ENCODE measurements at regions not wholly inside any gene's neighbourhood (a gene's known extent, or its start where the extent isn't known, plus 50 kb on each side); places are given as distances from the start of the nearest gene placed in this dataset.

DNA sequence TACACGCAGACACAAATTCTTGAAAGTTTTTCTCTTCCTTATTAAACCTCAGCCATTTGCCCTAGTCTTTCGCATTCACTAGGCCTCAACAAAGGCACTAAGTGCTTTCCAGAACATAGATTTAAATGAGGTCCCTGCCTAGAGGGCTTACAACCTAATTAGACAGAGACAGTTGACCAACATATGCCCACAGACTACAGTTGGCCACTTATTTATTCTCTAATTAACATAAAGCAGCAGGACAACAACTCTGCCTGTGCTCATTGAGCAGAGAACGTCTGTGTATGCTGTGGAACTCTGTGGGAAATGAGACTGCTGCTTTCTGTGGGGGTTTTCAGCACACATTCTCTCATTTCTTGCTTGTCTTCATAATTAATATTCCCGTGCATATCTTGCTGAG is 303.0 kb upstream of the TACR3 start (continued):
- no peak for TF ChIP-seq MAFK (IDR thresholded peaks at IDR 0.05; ENCODE audit: low read length)
- TF ChIP-seq ZNF197 (CRISPR knock-in tag; IDR thresholded peaks at IDR 0.05; ENCODE audit: low read depth) = no peak
- no peak for TF ChIP-seq IFI16 (CRISPR knock-in tag; IDR thresholded peaks at IDR 0.05)
- no peak for TF ChIP-seq ZNF584 (CRISPR knock-in tag; IDR thresholded peaks at IDR 0.05; ENCODE audit: low read depth)

DNA sequence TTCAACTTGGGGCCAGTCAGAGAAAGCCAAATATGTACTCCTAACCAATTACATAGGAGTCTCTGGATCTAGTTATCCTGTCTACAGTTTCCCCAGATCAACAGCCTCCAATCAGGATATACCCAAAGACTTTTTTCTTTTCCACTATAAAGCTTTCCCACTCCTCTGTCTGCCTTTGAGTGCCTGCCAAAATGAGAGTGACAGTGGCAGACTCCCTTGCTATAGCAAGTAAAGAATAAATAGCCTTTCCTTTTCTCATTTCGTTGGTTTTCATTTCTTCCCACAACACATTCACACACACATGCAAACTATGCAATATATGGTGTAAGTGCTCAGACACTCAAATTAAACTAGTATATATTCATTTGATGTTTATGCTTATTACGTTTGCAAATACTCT is 302.4 kb upstream of the TACR3 start:
- H3K9me1 ChIP-seq (ENCODE audit: control insufficient read depth, insufficient read depth, low read length) = no peaks in the 10 kb centered on the region
- H3K4me1 ChIP-seq (replicated peaks in 1 of 2; ENCODE audit: control insufficient read depth in 2 of 2, insufficient read depth in 2 of 2, low read length in 2 of 2) = no peaks in the 10 kb centered on the region
- DNase-seq (ENCODE audit: extremely low read depth in 1 of 4, low spot score in 3 of 4) = no peak
- 0% methylated on average over 2 of the region's 2 CpGs for WGBS (ENCODE audit: insufficient coverage, low coverage, missing lambda C conversion rate)
- no peak overlapping the region for H3K4me3 ChIP-seq
- H3K27me3 ChIP-seq (ENCODE audit: control insufficient read depth in 2 of 2, insufficient read depth in 2 of 2, low read length in 2 of 2) = no peaks in the 10 kb centered on the region
- POLR2A ChIA-PET = no interaction called here
- H3K27ac ChIP-seq (ENCODE audit: extremely low read depth, low read depth, low read length) = no peak overlapping the region
- CTCF ChIA-PET (ENCODE audit: low intra/inter-chr PET ratio) = no interaction called here
- H3K9me3 ChIP-seq (replicated peaks; ENCODE audit: control insufficient read depth, insufficient read depth, low read depth, low read length) = no peaks in the 10 kb centered on the region
- ATAC-seq = no peak
- BruUV-seq (replicated peaks) = no TSS peak
- no peak for FAIRE-seq
- H3K4me2 ChIP-seq (ENCODE audit: insufficient read depth, low read length) = no peak overlapping the region
- H3K79me2 ChIP-seq (ENCODE audit: control insufficient read depth, insufficient read depth, low read length) = no peaks in the 10 kb centered on the region
- no peak overlapping the region for H3K9ac ChIP-seq (ENCODE audit: insufficient read depth in 1 of 2, low read depth in 2 of 2, low read length in 2 of 2)
- H2AFZ ChIP-seq (ENCODE audit: low read depth, low read length) = no peak overlapping the region
- in situ Hi-C loops (cut with MboI) = no loop called here
- no peaks in the 10 kb centered on the region for H3K36me3 ChIP-seq (ENCODE audit: control insufficient read depth, insufficient read depth, low read length)
- intact Hi-C loops (cut with micrococcal nuclease) = no loop called here
- H4K20me1 ChIP-seq (replicated peaks; ENCODE audit: control insufficient read depth, insufficient read depth, low read length) = no peaks in the 10 kb centered on the region
- TF ChIP-seq FOXA3 (CRISPR knock-in tag; conservative IDR thresholded peaks at IDR 0.05 in 1 of 2, IDR thresholded peaks at IDR 0.05 in 1 of 2) (no peak), SRF (CRISPR knock-in tag; IDR thresholded peaks at IDR 0.05) (no peak), HNRNPLL (IDR thresholded peaks at IDR 0.05; ENCODE audit: low read depth, low read length, poor library complexity, severe bottlenecking) (no peak), RAD51 (IDR thresholded peaks at IDR 0.05; ENCODE audit: borderline replicate concordance, low read depth) (no peak), C11orf30 (IDR thresholded peaks at IDR 0.05; ENCODE audit: low read depth) (no peak), GTF2E2 (tag; IDR thresholded peaks at IDR 0.05) (no peak), MXI1 (IDR thresholded peaks at IDR 0.05; ENCODE audit: low read depth, low read length) (no peak)
- TF ChIP-seq, protein P1, sequence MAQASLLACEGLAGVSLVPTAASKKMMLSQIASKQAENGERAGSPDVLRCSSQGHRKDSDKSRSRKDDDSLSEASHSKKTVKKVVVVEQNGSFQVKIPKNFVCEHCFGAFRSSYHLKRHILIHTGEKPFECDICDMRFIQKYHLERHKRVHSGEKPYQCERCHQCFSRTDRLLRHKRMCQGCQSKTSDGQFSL (CRISPR knock-in tag; IDR thresholded peaks at IDR 0.05) = no peak
- TF ChIP-seq, protein P1 (tag; IDR thresholded peaks at IDR 0.05) = no peak
- TF ChIP-seq, protein P2, sequence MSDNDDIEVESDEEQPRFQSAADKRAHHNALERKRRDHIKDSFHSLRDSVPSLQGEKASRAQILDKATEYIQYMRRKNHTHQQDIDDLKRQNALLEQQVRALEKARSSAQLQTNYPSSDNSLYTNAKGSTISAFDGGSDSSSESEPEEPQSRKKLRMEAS (CRISPR knock-in tag; IDR thresholded peaks at IDR 0.05) = no peak
- TF ChIP-seq, protein P3, sequence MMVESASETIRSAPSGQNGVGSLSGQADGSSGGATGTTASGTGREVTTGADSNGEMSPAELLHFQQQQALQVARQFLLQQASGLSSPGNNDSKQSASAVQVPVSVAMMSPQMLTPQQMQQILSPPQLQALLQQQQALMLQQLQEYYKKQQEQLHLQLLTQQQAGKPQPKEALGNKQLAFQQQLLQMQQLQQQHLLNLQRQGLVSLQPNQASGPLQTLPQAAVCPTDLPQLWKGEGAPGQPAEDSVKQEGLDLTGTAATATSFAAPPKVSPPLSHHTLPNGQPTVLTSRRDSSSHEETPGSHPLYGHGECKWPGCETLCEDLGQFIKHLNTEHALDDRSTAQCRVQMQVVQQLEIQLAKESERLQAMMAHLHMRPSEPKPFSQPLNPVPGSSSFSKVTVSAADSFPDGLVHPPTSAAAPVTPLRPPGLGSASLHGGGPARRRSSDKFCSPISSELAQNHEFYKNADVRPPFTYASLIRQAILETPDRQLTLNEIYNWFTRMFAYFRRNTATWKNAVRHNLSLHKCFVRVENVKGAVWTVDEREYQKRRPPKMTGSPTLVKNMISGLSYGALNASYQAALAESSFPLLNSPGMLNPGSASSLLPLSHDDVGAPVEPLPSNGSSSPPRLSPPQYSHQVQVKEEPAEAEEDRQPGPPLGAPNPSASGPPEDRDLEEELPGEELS (CRISPR knock-in tag; IDR thresholded peaks at IDR 0.05; ENCODE audit: borderline replicate concordance) = no peak
- TF ChIP-seq, protein P4, sequence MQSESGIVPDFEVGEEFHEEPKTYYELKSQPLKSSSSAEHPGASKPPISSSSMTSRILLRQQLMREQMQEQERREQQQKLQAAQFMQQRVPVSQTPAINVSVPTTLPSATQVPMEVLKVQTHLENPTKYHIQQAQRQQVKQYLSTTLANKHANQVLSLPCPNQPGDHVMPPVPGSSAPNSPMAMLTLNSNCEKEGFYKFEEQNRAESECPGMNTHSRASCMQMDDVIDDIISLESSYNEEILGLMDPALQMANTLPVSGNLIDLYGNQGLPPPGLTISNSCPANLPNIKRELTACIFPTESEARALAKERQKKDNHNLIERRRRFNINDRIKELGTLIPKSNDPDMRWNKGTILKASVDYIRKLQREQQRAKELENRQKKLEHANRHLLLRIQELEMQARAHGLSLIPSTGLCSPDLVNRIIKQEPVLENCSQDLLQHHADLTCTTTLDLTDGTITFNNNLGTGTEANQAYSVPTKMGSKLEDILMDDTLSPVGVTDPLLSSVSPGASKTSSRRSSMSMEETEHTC (IDR thresholded peaks at IDR 0.05) = no peak
